Keratinocyte (primary cell): ENCODE measurements at regions not wholly inside any gene's neighbourhood (a gene's known extent, or its start where the extent isn't known, plus 50 kb on each side); places are given as distances from the start of the nearest gene placed in this dataset.

Source experiments
- DNase-seq: peaks from one replicate; pipeline ENCODE4 v3.0.0-alpha.2; 2011; ENCODE audit warnings: low read depth, missing footprints, low spot score
- FAIRE-seq: peaks from 2 replicates; lab custom pipeline; 2011; peaks lifted over from hg19 to GRCh38; lab: Jason Lieb, UNC
- H2AFZ ChIP-seq: 2 replicates; pipeline ENCODE4 v1.6.0; 2012; ENCODE audit warnings: low read length, control low read depth, inconsistent platforms; ENCODE audit not compliant: control insufficient read depth
- H3K27ac ChIP-seq: 2 replicates; pipeline ENCODE4 v1.5.1; 2011; ENCODE audit warnings: low read length; ENCODE audit not compliant: control insufficient read depth, insufficient read depth
- H3K27me3 ChIP-seq: 3 replicates; pipeline ENCODE4 v1.6.0; 2011; ENCODE audit warnings: low read length; ENCODE audit not compliant: control insufficient read depth, insufficient read depth; ENCODE audit errors: extremely low read depth
- H3K36me3 ChIP-seq, 2 experiments: 2 replicates in 1 of 2; 3 replicates in 1 of 2; pipeline ENCODE4 v1.5.1; 2011; ENCODE audit warnings: low read length in 2 of 2, mild to moderate bottlenecking in 1 of 2; ENCODE audit not compliant: control insufficient read depth in 2 of 2, insufficient read depth in 2 of 2; ENCODE audit errors: extremely low read depth in 1 of 2
- H3K4me1 ChIP-seq: 3 replicates; pipeline ENCODE4 v1.5.1; 2011; ENCODE audit warnings: low read length; ENCODE audit not compliant: control insufficient read depth, insufficient read depth; ENCODE audit errors: extremely low read depth
- H3K4me2 ChIP-seq: 3 replicates; pipeline ENCODE4 v1.6.0; 2011; ENCODE audit warnings: low read depth, low read length; ENCODE audit not compliant: control insufficient read depth, insufficient read depth; ENCODE audit errors: extremely low read depth
- H3K4me3 ChIP-seq, 3 experiments: fragments of 200-600 bp in 1 of 3; sonication (generic) in 1 of 3; 2 replicates in 2 of 3; 3 replicates in 1 of 3; pipeline ENCODE4 v1.5.1; 2011 to 2016; ENCODE audit warnings: low read length in 3 of 3, mild to moderate bottlenecking in 3 of 3, control low read depth in 2 of 3, inconsistent platforms in 1 of 3, low read depth in 1 of 3, mixed read lengths in 1 of 3, mixed run types in 1 of 3, moderate library complexity in 1 of 3; ENCODE audit not compliant: control insufficient read depth in 2 of 3, insufficient read depth in 2 of 3; ENCODE audit errors: extremely low read depth in 1 of 3
- H3K79me2 ChIP-seq: 2 replicates; pipeline ENCODE4 v1.6.0; 2012; ENCODE audit warnings: low read length; ENCODE audit not compliant: control insufficient read depth, insufficient read depth
- H3K9ac ChIP-seq: 3 replicates; pipeline ENCODE4 v1.6.0; 2011; ENCODE audit warnings: low read length; ENCODE audit not compliant: control insufficient read depth, insufficient read depth; ENCODE audit errors: extremely low read depth
- H3K9me1 ChIP-seq: 3 replicates; pipeline ENCODE4 v1.6.0; 2011; ENCODE audit warnings: low read length; ENCODE audit not compliant: control insufficient read depth, insufficient read depth; ENCODE audit errors: extremely low read depth
- H3K9me3 ChIP-seq: 2 replicates; pipeline ENCODE4 v1.5.1; 2012; ENCODE audit warnings: low read depth, low read length; ENCODE audit not compliant: control insufficient read depth
- H4K20me1 ChIP-seq: 3 replicates; pipeline ENCODE4 v1.6.0; 2011; ENCODE audit warnings: low read length; ENCODE audit not compliant: control insufficient read depth, insufficient read depth; ENCODE audit errors: extremely low read depth
- CTCF ChIP-seq, 3 experiments: IDR thresholded peaks in 1 of 3; conservative IDR thresholded peaks in 1 of 3; optimal IDR thresholded peaks in 1 of 3; 2 replicates in 2 of 3; 3 replicates in 1 of 3; pipeline versions ENCODE3 to v1.5.1; 2011; ENCODE audit warnings: low read length in 3 of 3, mild to moderate bottlenecking in 3 of 3, moderate library complexity in 2 of 3, control low read depth in 1 of 3, inconsistent platforms in 1 of 3; ENCODE audit not compliant: insufficient read depth in 2 of 3; ENCODE audit errors: extremely low read depth in 1 of 3
- EZH2 ChIP-seq: IDR thresholded peaks from one replicate; pipeline ENCODE4 v1.6.1; 2012; ENCODE audit warnings: inconsistent platforms, mild to moderate bottlenecking, low read length, moderate library complexity
- dilution Hi-C: fragments of 300-500 bp; cut with MboI; formaldehyde crosslinking; loops from one replicate; pipeline ENCODE4 v1.7.0; 2020; ENCODE audit warnings: low sequenced_read_pairs; ENCODE audit not compliant: extremely low pct_ligation_motif_present

- FAIRE-seq (no peak), DNase-seq (no peak)
- Histone ChIP-seq H3K9me3 (no peaks in the 10 kb centered on the region), H3K9me1 (no peaks in the 10 kb centered on the region), H4K20me1 (no peaks in the 10 kb centered on the region), H3K4me1 (peaks cover 18% of the 10 kb centered on the region), H3K79me2 (no peaks in the 10 kb centered on the region), H3K9ac (no peak overlapping the region), H2AFZ (no peak overlapping the region), H3K27me3 (no peaks in the 10 kb centered on the region), H3K36me3 (no peaks in the 10 kb centered on the region), H3K4me2 (no peak overlapping the region), H3K27ac (no peak overlapping the region), H3K4me3 (no peak overlapping the region)
- dilution Hi-C loops = no loop called here
- TF ChIP-seq EZH2 = no peak
- TF ChIP-seq CTCF (optimal IDR thresholded peaks at IDR 0.05 in 1 of 3, IDR thresholded peaks at IDR 0.05 in 1 of 3, conservative IDR thresholded peaks at IDR 0.05 in 1 of 3; ENCODE audit: extremely low read depth in 1 of 3, insufficient read depth in 2 of 3, low read length in 3 of 3) = no peak
Measured at GRCh38 chr9:99438596-99438995, 216.5 kb downstream of the SEC61B start.

GRCh38 chr9:99441829-99442228 is 219.7 kb downstream of the SEC61B start:
- Histone ChIP-seq H3K4me1 (peaks cover 23% of the 10 kb centered on the region), H3K27me3 (no peaks in the 10 kb centered on the region), H3K79me2 (no peaks in the 10 kb centered on the region), H3K9ac (no peak overlapping the region), H2AFZ (no peak overlapping the region), H4K20me1 (no peaks in the 10 kb centered on the region), H3K9me1 (no peaks in the 10 kb centered on the region), H3K4me3 (no peak overlapping the region), H3K27ac (no peak overlapping the region), H3K9me3 (no peaks in the 10 kb centered on the region), H3K4me2 (no peak overlapping the region), H3K36me3 (no peaks in the 10 kb centered on the region)
- no peak for FAIRE-seq
- no peak for TF ChIP-seq CTCF (optimal IDR thresholded peaks at IDR 0.05 in 1 of 3, IDR thresholded peaks at IDR 0.05 in 1 of 3, conservative IDR thresholded peaks at IDR 0.05 in 1 of 3; ENCODE audit: extremely low read depth in 1 of 3, insufficient read depth in 2 of 3, low read length in 3 of 3)
- no peak for DNase-seq
- dilution Hi-C loops = no loop called here
